Fibroblast of villous mesenchyme (primary cell): ENCODE measurements at regions not wholly inside any gene's neighbourhood (a gene's known extent, or its start where the extent isn't known, plus 50 kb on each side); places are given as distances from the start of the nearest gene placed in this dataset.

Source experiments
- DNase-seq: peaks from one replicate; pipeline ENCODE4 v3.0.0-alpha.2; 2010; ENCODE audit warnings: low read depth
- H3K4me3 ChIP-seq: 2 replicates; pipeline ENCODE4 v1.5.1; 2011; ENCODE audit warnings: low read depth, mild to moderate bottlenecking, low read length
- TF ChIP-seq, protein P1 (sequence below): IDR thresholded peaks from 2 replicates; pipeline ENCODE4 v1.5.1; 2012; ENCODE audit warnings: low read depth, mild to moderate bottlenecking, low read length; ENCODE audit not compliant: insufficient read depth

DNA sequence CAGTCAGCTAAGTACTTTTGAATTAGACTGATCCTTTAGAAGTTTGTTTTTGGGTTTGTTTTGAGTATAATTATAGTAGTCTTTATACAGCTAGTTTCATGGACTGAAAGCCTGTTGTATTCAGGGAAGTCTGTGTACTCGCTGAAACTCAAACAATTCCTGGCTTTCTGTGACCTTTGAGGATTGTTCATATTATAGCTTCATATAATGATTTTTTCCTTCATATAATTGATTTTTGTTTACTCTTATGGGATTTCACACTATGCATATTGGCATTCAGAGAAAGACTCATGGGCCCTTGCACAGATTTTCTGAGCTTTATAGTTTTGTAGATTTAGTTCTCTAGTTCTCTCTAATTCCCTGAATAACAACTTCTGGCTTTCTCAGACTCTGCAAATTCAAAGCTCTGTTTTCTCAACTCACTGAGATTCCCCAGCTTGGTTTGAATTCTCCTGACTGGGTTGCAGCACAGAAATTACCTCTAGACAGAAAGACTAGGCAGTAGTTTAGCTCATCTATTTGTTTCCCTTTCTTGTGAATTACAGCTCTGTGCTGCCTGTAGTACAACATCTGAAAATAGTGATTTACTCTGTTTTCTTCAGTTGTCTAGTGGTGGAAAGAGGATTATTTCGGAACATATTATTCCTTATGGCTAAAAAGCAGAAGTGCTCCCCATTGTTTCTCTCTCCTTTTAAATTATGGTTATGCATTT, 495.9 kb upstream of the CNTNAP5 start:
- TF ChIP-seq, protein P1, sequence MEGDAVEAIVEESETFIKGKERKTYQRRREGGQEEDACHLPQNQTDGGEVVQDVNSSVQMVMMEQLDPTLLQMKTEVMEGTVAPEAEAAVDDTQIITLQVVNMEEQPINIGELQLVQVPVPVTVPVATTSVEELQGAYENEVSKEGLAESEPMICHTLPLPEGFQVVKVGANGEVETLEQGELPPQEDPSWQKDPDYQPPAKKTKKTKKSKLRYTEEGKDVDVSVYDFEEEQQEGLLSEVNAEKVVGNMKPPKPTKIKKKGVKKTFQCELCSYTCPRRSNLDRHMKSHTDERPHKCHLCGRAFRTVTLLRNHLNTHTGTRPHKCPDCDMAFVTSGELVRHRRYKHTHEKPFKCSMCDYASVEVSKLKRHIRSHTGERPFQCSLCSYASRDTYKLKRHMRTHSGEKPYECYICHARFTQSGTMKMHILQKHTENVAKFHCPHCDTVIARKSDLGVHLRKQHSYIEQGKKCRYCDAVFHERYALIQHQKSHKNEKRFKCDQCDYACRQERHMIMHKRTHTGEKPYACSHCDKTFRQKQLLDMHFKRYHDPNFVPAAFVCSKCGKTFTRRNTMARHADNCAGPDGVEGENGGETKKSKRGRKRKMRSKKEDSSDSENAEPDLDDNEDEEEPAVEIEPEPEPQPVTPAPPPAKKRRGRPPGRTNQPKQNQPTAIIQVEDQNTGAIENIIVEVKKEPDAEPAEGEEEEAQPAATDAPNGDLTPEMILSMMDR: no peak
- no peak for DNase-seq
- H3K4me3 ChIP-seq: no peak overlapping the region

DNA sequence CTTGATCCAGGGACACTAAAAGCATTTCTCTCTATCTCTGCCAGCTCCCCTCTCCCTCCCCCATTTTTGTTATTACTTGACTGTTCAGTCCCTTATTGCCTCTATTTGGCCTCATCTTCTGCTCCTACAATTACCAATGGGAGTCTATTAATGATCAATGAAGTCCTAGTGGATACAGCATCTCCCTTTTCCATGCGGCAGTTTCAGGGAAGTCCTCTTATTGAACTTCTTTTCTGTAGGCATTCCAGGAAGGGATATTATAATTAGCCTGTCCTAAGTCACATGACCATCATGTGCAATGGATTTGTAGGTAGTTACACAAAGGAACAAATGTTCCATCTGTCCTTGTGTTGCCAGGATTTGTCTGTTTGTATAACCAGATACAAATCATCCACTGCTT, 495.1 kb upstream of the CNTNAP5 start:
- TF ChIP-seq, protein P1: no peak

DNA sequence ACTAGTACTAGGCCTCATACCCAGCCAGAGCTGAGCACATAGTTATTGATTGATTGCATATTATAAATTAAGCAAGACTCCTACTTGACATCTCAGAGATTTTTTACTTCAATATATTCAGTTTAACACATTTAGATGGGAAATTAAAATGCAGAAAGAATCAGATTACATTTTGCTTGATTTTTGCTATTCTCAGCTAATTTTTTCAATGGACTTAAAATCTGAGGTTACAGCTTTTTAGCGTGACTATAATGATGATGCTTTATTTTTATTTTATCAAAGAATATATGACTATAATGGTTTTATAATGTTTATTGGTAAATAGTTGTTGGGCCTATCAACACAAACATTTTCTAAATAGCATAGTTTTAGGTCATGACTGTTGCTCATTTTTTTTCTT, 493.0 kb upstream of the CNTNAP5 start:
- H3K4me3 ChIP-seq: no peak overlapping the region
- TF ChIP-seq, protein P1: no peak
- no peak for DNase-seq

More for the DNA sequence above, 495.1 kb upstream of the CNTNAP5 start:
- DNase-seq: no peak
- no peak overlapping the region for H3K4me3 ChIP-seq

DNA sequence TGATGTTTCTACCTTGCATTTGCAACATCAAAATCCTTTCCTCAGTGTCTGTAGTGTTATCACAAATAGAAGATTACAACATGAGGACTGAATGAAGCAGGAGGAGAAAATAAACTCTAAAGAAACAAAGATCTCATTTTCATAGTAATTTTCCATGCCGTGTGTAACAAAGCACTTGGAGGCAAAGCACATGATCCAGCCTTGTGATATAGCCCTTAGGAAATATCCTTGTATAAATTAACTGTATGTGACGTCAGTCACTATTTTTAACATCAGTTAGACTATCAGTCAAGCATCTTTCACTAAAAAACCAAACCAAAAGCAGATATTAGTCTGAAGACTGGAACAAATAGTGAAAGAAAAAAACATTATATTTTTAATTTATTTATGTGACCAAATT, 492.1 kb upstream of the CNTNAP5 start:
- TF ChIP-seq, protein P1: no peak
- peak; percentile 10 for DNase-seq
- H3K4me3 ChIP-seq: no peak overlapping the region

DNA sequence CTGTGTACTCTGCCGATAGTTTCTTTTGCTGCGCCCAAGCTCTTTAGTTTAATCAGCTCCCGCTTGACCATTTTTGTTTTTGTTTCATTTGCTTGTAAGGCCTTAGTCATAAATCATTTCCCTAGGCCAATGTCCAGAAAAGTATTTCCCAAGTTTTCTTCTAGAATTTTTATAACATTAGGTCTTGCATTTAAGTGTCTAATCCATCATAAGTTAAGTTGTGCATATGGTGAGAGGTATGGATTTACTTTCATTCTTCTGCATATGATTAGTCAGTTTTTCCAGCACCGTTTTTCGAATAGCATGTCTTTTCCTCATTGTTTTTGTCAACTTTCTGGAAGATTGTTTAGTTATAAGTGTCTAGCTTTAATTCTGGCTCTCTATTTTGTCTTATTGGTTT, 484.8 kb upstream of the CNTNAP5 start:
- DNase-seq: no peak
- TF ChIP-seq, protein P1: no peak
- H3K4me3 ChIP-seq: no peak overlapping the region

DNA sequence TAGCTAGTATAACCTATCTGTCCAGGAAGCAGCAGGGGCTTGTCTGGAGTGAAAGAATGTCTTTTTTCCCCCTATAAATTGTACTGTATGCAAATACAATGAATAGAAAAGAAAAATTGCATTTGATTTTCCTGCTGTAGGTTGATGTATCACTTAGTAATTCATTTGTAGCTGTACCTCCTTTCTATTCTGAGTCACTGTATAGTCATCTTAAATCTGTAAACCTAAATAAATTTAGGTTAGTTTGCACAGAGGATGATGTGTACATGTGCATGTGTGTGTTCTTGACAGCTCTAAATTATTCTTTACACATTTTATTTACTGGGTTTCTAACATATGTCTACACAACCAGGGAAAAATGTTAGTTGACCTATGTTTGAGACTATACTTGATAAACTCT, 478.7 kb upstream of the CNTNAP5 start:
- TF ChIP-seq, protein P1: no peak
- no peak for DNase-seq

DNA sequence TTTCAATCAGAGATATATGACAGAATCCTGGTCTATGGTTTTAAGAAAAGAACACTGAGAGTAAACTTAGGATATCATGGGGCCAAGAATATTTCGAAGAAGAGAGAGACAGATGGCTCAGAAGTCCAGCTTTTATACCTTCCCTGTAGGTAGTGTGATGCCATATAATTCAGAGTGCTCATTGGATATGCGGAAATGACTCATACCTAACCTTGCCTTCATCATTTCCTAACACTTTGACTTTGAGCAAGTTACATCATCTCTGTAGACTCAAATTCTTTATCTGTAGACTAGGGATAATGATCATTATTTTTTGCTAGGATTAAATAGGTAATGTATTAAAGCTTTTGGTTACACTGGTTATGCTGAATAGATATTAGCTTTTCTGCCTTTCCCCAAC, 461.6 kb upstream of the CNTNAP5 start:
- H3K4me3 ChIP-seq: no peak overlapping the region
- TF ChIP-seq, protein P1: no peak
- DNase-seq: no peak

More for the DNA sequence above, 478.7 kb upstream of the CNTNAP5 start:
- H3K4me3 ChIP-seq: no peak overlapping the region
